ENCODE measurements at regions not wholly inside any gene's neighbourhood (a gene's known extent, or its start where the extent isn't known, plus 50 kb on each side); places are given as distances from the start of the nearest gene placed in this dataset.

DNA sequence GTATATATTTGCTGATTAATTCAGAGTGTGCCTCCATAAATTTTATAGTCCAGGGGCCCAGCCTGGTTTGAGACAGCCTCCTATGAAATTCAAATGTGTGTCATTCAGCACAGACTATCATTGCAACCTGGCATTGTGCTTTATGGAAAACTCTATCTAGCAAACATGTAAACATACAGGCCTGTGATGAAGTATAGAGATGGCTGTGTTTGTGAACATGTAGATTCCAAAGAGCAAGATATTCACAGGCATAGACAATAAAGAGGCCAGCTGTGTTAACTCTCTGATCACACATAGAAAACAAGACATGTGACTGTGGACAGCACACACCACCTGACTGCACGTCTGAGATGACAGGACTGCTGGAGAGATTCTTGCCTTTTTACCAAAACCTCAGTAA is 297.9 kb downstream of the EN1 start:
- TF ChIP-seq, protein P1, sequence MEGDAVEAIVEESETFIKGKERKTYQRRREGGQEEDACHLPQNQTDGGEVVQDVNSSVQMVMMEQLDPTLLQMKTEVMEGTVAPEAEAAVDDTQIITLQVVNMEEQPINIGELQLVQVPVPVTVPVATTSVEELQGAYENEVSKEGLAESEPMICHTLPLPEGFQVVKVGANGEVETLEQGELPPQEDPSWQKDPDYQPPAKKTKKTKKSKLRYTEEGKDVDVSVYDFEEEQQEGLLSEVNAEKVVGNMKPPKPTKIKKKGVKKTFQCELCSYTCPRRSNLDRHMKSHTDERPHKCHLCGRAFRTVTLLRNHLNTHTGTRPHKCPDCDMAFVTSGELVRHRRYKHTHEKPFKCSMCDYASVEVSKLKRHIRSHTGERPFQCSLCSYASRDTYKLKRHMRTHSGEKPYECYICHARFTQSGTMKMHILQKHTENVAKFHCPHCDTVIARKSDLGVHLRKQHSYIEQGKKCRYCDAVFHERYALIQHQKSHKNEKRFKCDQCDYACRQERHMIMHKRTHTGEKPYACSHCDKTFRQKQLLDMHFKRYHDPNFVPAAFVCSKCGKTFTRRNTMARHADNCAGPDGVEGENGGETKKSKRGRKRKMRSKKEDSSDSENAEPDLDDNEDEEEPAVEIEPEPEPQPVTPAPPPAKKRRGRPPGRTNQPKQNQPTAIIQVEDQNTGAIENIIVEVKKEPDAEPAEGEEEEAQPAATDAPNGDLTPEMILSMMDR (conservative IDR thresholded peaks at IDR 0.05): no peak
- no peak for TF ChIP-seq ZFX (IDR thresholded peaks at IDR 0.05)
